ENCODE measurements at regions not wholly inside any gene's neighbourhood (a gene's known extent, or its start where the extent isn't known, plus 50 kb on each side); places are given as distances from the start of the nearest gene placed in this dataset.

DNA sequence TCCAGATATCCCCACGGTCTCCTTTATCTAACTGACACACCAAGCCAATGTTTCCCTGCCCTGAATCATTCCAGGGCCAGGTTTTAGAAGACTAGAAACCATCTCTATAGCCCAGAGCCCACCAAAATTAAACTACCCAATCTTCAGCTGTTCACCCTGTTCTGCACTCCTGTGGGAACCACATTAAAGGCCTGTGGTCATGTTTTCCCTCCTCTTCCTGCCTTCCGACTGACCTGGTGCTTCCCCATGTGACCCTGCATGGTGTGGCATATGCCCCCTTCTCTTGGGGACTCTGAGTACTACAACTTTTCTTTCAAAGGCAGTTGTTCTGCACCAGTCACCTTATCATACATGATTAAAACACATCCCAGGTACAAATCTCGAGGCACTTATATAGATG lies 155.0 kb downstream of the TMEM200A start:
- TF ChIP-seq CTCF (conservative IDR thresholded peaks at IDR 0.05 in 1 of 2, IDR thresholded peaks at IDR 0.05 in 1 of 2; ENCODE audit: extremely low read depth in 1 of 2, insufficient read depth in 1 of 2, low read depth in 1 of 2, low read length in 2 of 2) (no peak), EZH2 (IDR thresholded peaks at IDR 0.05; ENCODE audit: borderline replicate concordance, low read length) (no peak)

All from mammary epithelial cell (primary cell).